Ovary (tissue), 3 donors: ENCODE measurements at regions not wholly inside any gene's neighbourhood (a gene's known extent, or its start where the extent isn't known, plus 50 kb on each side); places are given as distances from the start of the nearest gene placed in this dataset.
"Not testable (repeated sequence)": the region's sequence is repeated elsewhere in the genome, so short reads cannot be mapped to it uniquely, and the experiment has no call there.

Experiments
- EP300 ChIP-seq: sonication (generic); formaldehyde crosslinking; IDR thresholded peaks from one replicate; pipeline ENCODE4 v1.6.1; 2017; ENCODE audit warnings: antibody characterized with exemption
- POLR2A ChIP-seq: fragments of 450-650 bp; IDR thresholded peaks from one replicate; pipeline ENCODE4 v1.6.1; 2017; ENCODE audit warnings: antibody characterized with exemption, mild to moderate bottlenecking, moderate library complexity
- TF ChIP-seq, protein P1 (sequence below), 3 donors: fragments of 450-650 bp in 2 of 3; fragments of 200-600 bp in 1 of 3; IDR thresholded peaks; one replicate each; pipeline versions ENCODE4 v1.5.1 to v1.8.0; 2016 to 2022; ENCODE audit warnings: antibody characterized with exemption in 3 of 3, mild to moderate bottlenecking in 1 of 3
- donor health status: DM: no; HTN: no; CAD: no.

DNA sequence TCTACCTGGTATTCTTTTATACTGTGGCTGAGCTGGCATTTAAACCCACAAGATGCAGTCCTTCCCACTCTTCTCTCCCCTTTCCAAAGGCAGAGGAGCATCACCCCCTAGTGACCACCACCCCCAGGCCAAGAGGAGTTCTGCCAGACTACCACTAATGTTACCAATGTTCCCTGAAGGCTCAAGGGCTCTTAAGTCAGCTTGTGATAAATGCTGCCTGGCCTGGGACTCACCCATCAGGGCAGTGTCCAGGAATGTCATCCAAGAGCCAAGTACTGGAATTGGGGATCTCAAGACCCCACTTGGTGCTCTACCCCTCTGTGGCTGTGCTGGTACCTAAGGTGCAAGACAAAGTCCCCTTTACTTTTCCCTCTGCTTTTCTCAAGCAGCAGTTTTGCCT lies 80.0 kb upstream of the EMB start:
- TF ChIP-seq, protein P1, sequence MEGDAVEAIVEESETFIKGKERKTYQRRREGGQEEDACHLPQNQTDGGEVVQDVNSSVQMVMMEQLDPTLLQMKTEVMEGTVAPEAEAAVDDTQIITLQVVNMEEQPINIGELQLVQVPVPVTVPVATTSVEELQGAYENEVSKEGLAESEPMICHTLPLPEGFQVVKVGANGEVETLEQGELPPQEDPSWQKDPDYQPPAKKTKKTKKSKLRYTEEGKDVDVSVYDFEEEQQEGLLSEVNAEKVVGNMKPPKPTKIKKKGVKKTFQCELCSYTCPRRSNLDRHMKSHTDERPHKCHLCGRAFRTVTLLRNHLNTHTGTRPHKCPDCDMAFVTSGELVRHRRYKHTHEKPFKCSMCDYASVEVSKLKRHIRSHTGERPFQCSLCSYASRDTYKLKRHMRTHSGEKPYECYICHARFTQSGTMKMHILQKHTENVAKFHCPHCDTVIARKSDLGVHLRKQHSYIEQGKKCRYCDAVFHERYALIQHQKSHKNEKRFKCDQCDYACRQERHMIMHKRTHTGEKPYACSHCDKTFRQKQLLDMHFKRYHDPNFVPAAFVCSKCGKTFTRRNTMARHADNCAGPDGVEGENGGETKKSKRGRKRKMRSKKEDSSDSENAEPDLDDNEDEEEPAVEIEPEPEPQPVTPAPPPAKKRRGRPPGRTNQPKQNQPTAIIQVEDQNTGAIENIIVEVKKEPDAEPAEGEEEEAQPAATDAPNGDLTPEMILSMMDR (IDR thresholded peaks at IDR 0.05), result not testable (repeated sequence)
- TF ChIP-seq POLR2A, EP300: not testable (repeated sequence)
